ENCODE measurements at regions not wholly inside any gene's neighbourhood (a gene's known extent, or its start where the extent isn't known, plus 50 kb on each side); places are given as distances from the start of the nearest gene placed in this dataset.

DNA sequence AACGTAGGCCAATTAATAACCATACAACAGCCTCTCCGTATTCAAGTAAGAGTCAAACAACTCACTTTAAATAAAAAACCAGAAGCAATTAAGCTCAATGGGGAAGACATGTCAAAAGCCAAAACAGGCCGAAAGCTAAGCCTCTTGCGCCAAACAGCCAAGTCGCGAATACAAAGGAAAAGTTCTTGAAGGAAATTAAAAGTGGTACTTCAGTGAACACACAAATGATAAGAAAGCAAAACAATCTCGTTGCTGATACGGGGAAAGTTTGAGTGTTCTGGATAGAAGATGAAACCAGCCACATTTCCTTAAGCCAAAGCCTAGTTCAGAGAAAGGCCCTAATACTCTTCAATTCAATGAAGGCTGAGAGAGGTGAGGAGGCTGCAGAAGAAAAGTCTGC, 53.4 kb downstream of the SIPA1L2 start:
- intact Hi-C loops (cut with DNase I) = no loop called here
- TF ChIP-seq POLR2AphosphoS5 (IDR thresholded peaks at IDR 0.05) = no peak
- TF ChIP-seq POLR2A (IDR thresholded peaks at IDR 0.05; ENCODE audit: low read depth) = no peak
- TF ChIP-seq, protein P1, sequence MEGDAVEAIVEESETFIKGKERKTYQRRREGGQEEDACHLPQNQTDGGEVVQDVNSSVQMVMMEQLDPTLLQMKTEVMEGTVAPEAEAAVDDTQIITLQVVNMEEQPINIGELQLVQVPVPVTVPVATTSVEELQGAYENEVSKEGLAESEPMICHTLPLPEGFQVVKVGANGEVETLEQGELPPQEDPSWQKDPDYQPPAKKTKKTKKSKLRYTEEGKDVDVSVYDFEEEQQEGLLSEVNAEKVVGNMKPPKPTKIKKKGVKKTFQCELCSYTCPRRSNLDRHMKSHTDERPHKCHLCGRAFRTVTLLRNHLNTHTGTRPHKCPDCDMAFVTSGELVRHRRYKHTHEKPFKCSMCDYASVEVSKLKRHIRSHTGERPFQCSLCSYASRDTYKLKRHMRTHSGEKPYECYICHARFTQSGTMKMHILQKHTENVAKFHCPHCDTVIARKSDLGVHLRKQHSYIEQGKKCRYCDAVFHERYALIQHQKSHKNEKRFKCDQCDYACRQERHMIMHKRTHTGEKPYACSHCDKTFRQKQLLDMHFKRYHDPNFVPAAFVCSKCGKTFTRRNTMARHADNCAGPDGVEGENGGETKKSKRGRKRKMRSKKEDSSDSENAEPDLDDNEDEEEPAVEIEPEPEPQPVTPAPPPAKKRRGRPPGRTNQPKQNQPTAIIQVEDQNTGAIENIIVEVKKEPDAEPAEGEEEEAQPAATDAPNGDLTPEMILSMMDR (IDR thresholded peaks at IDR 0.05) = no peak
- TF ChIP-seq EP300 (IDR thresholded peaks at IDR 0.05) = no peak
- Histone ChIP-seq H3K4me1 (peaks cover 28 to 75% (median 68%) of the 10 kb centered on the region in 4 donors), H3K9me3 (no peaks in the 10 kb centered on the region), H3K27me3 (no peaks in the 10 kb centered on the region), H3K27ac (replicated peaks in 1 of 4) (peak overlapping the region in 1 of 4 donors; percentile 74), H3K36me3 (no peaks in the 10 kb centered on the region), H3K4me3 (no peak overlapping the region)
- 74% methylated on average over 8 of the region's 8 CpGs for WGBS
- no peak for DNase-seq (ENCODE audit: extremely low spot score)

DNA sequence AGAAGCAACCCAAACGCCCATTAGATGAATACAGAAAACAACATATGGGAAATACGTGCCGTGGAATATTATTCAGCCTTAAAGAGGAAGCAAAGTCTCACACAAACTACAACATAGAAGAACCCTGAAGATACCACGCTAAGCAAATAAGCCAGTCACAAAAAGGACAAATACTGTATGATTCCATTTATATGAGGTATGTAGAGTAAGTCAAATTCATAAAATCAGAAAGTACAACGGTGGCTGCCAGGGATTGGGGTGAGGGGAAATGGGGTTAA, 54.2 kb downstream of the SIPA1L2 start:
- no peaks in the 10 kb centered on the region for H3K36me3 ChIP-seq
- H3K4me3 ChIP-seq = peak overlapping the region in 1 of 4 donors; percentile 46
- no peaks in the 10 kb centered on the region for H3K27me3 ChIP-seq
- WGBS = 52% methylated on average over 5 of the region's 5 CpGs
- peak overlapping the region in 3 of 4 donors; percentile 71 to 79 (median 74) for H3K27ac ChIP-seq (replicated peaks in 1 of 4)
- intact Hi-C loops (cut with DNase I) = no loop called here
- peaks cover 33 to 82% (median 71%) of the 10 kb centered on the region in 4 donors for H3K4me1 ChIP-seq
- DNase-seq (ENCODE audit: extremely low spot score) = no peak
- TF ChIP-seq, protein P1 (IDR thresholded peaks at IDR 0.05) = no peak
- TF ChIP-seq EP300 (IDR thresholded peaks at IDR 0.05) (no peak), POLR2A (IDR thresholded peaks at IDR 0.05; ENCODE audit: low read depth) (no peak), POLR2AphosphoS5 (IDR thresholded peaks at IDR 0.05) (no peak)
- no peaks in the 10 kb centered on the region for H3K9me3 ChIP-seq

DNA sequence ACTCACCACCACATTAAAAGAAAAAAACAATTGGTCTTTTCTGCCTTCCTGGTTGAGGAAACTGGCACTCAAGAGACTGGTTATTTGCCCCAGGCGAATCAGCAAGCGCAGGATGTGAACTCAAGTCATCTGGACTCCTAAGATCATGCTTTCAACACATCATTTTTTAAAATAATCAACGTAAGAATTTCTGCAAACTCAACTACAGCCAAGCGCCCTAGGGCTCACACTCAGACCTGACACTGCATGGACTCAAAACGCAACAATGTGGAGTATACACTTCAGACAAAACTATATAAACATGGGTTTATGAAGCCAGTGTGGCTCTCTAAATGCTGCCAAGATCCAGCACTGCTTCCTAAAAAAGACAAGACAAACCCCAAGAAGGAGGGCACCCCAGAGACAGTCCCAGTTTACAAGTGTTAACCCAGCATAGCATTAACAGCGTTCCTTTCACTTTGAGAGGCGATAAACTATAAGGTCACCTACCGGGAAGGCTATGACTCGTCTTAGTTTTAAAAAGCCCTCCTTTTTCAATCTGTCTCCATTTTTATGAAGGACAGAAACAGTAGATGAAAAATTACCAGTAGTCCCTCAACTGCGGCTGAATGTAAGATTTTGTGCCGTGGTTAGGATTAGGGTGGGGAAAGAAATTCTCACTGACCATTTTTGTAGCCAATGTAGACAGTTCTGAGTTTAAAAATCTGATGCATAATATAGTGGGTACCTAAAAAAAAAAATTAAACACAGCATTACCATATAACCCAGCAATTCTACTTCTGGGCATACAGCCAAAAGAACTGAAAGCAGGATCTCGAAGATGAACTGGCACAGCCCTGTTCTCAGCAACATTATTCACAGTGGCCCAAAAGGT, 54.8 kb downstream of the SIPA1L2 start:
- peaks cover 38 to 82% (median 71%) of the 10 kb centered on the region in 4 donors for H3K4me1 ChIP-seq
- no peak for DNase-seq (ENCODE audit: extremely low spot score)
- H3K4me3 ChIP-seq = peak overlapping the region; percentile 33 to 54 (median 44)
- intact Hi-C loops (cut with DNase I) = no loop called here
- H3K27me3 ChIP-seq = no peaks in the 10 kb centered on the region
- H3K36me3 ChIP-seq = no peaks in the 10 kb centered on the region
- peak overlapping the region; percentile 68 to 79 (median 72) for H3K27ac ChIP-seq (replicated peaks in 1 of 4)
- TF ChIP-seq POLR2AphosphoS5 (IDR thresholded peaks at IDR 0.05) = peak in 1 of 2 donors; percentile 37
- TF ChIP-seq, protein P1 (IDR thresholded peaks at IDR 0.05) = no peak
- 47% methylated on average over 12 of the region's 12 CpGs for WGBS
- H3K9me3 ChIP-seq = no peaks in the 10 kb centered on the region

DNA sequence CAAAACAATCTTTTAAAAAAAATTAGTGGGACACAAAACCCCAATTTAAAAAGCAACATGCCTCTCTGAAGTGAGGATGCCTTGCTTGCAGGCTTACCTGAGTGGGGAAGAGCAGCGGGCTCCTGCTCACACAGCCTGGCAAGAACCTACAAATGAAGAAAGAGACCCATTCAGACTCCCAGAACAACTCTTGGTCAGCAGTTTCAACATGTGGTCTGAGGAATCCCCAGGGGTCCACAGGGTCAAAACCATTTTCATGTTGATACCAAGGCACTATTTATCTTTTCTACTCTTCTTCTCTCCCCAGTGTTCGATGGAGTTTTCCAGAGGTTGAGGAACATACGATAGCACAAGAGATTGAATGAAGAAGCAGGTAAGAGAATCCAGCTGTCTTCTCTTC, 55.9 kb downstream of the SIPA1L2 start:
- H3K36me3 ChIP-seq = no peaks in the 10 kb centered on the region

More for the DNA sequence above, 55.9 kb downstream of the SIPA1L2 start:
- Histone ChIP-seq H3K4me3 (no peak overlapping the region), H3K27ac (replicated peaks in 1 of 4) (peak overlapping the region in 1 of 4 donors; percentile 79), H3K9me3 (no peaks in the 10 kb centered on the region), H3K27me3 (no peaks in the 10 kb centered on the region), H3K4me1 (peaks cover 39 to 82% (median 71%) of the 10 kb centered on the region in 4 donors)
- 83% methylated on average over 3 of the region's 3 CpGs for WGBS
- TF ChIP-seq, protein P1 (IDR thresholded peaks at IDR 0.05) = no peak
- TF ChIP-seq POLR2A (IDR thresholded peaks at IDR 0.05; ENCODE audit: low read depth) = no peak
- no peak for TF ChIP-seq EP300 (IDR thresholded peaks at IDR 0.05)
- TF ChIP-seq POLR2AphosphoS5 (IDR thresholded peaks at IDR 0.05) = no peak
- DNase-seq (ENCODE audit: extremely low spot score) = no peak
- intact Hi-C loops (cut with DNase I) = no loop called here

Measured in esophagus muscularis mucosa (tissue), 4 donors.